Bronchial epithelial cell (primary cell): ENCODE measurements at regions not wholly inside any gene's neighbourhood (a gene's known extent, or its start where the extent isn't known, plus 50 kb on each side); places are given as distances from the start of the nearest gene placed in this dataset.
"Not testable (repeated sequence)": the region's sequence is repeated elsewhere in the genome, so short reads cannot be mapped to it uniquely, and the experiment has no call there.

Experiments
- DNase-seq: peaks from one replicate; pipeline ENCODE4 v3.0.0-alpha.2; 2010; ENCODE audit warnings: low read depth
- FAIRE-seq: peaks from 2 replicates; lab custom pipeline; 2011; peaks lifted over from hg19 to GRCh38; lab: Jason Lieb, UNC
- H3K27me3 ChIP-seq: 2 replicates; pipeline ENCODE4 v1.5.1; 2011; ENCODE audit warnings: low read length; ENCODE audit not compliant: control insufficient read depth, insufficient read depth
- H3K36me3 ChIP-seq: 2 replicates; pipeline ENCODE4 v1.5.1; 2011; ENCODE audit warnings: low read length; ENCODE audit not compliant: control insufficient read depth, insufficient read depth
- H3K4me3 ChIP-seq: 2 replicates; pipeline ENCODE4 v1.5.1; 2011; ENCODE audit warnings: mild to moderate bottlenecking, low read depth, low read length, control low read depth
- CTCF ChIP-seq: IDR thresholded peaks from 2 replicates; pipeline ENCODE4 v1.5.1; 2011; ENCODE audit warnings: mild to moderate bottlenecking, moderate library complexity, low read length, control low read depth, inconsistent platforms; ENCODE audit not compliant: insufficient read depth, severe bottlenecking

GRCh38 chr3:4906107-4906621 is 73.1 kb upstream of the BHLHE40 start:
- no peaks in the 10 kb centered on the region for H3K27me3 ChIP-seq
- DNase-seq = peak; percentile 100
- FAIRE-seq = peak; percentile 85
- H3K4me3 ChIP-seq = no peak overlapping the region
- TF ChIP-seq CTCF = no peak
- no peaks in the 10 kb centered on the region for H3K36me3 ChIP-seq

DNA sequence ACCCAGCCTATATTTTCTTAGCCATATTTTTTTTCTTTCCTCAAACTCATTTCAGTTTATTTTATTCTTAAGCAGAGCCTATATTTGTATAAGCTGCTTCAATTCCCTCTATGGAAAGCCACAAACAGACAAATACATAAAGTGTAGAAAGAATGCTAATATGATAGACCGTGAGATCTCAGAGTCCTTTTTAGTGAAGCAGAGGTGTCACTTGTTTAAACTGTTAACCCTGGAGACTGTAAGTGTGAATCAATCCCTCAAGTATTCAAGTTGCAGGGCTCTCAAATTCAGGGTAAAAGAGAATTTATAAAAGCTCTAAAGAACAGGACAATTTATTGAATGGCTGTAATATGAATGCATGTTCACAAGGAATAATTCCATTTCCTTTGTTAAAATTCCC is 72.2 kb upstream of the BHLHE40 start:
- TF ChIP-seq CTCF = no peak
- Histone ChIP-seq H3K36me3 (no peaks in the 10 kb centered on the region), H3K27me3 (no peaks in the 10 kb centered on the region), H3K4me3 (no peak overlapping the region)
- FAIRE-seq = no peak
- DNase-seq = no peak

GRCh38 chr3:4907643-4908432 is 71.4 kb upstream of the BHLHE40 start:
- no peak for TF ChIP-seq CTCF
- no peak for FAIRE-seq
- Histone ChIP-seq H3K27me3 (no peaks in the 10 kb centered on the region), H3K36me3 (no peaks in the 10 kb centered on the region), H3K4me3 (no peak overlapping the region)
- no peak for DNase-seq

- Histone ChIP-seq H3K27me3 (no peaks in the 10 kb centered on the region), H3K4me3 (no peak overlapping the region), H3K36me3 (no peaks in the 10 kb centered on the region)
- TF ChIP-seq CTCF = no peak
- FAIRE-seq = no peak
- DNase-seq = no peak
Measured at GRCh38 chr3:4908433-4909156, 70.6 kb upstream of the BHLHE40 start.

DNA sequence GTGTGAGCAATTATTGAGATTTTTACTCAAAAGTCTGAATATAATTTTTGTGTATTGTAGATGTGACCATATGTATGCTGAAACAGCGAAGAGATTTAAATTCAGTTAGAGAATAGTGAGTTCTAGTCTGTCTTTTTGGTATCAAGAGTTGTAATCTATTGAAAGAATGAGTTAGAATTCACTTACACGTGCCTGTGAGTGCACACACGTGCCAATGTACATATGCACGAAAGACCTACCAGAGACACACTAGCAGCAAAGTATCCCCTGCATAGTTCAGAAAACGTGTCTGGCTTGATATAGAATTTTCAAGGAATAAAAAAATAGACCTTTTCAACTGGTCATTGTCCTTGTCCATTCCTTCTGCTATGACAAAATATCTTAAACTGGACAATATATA is 64.8 kb upstream of the BHLHE40 start:
- no peak for DNase-seq
- H3K27me3 ChIP-seq = no peaks in the 10 kb centered on the region
- no peak for TF ChIP-seq CTCF
- no peak overlapping the region for H3K4me3 ChIP-seq
- H3K36me3 ChIP-seq = no peaks in the 10 kb centered on the region
- no peak for FAIRE-seq

- H3K36me3 ChIP-seq, FAIRE-seq, H3K27me3 ChIP-seq, H3K4me3 ChIP-seq, DNase-seq: not testable (repeated sequence)
Measured at GRCh38 chr3:4921589-4921988, 57.6 kb upstream of the BHLHE40 start.
